Fibroblast of lung (primary cell): ENCODE measurements at regions not wholly inside any gene's neighbourhood (a gene's known extent, or its start where the extent isn't known, plus 50 kb on each side); places are given as distances from the start of the nearest gene placed in this dataset.

Experiments used
- DNase-seq, 2 donors: peaks; one replicate each; pipeline versions ENCODE4 v3.0.0 to v3.0.0-alpha.2; 2010; ENCODE audit warnings: low read depth in 2 of 2
- H2AFZ ChIP-seq: 2 replicates; pipeline ENCODE4 v1.5.1; 2012; ENCODE audit warnings: low read length, control low read depth, inconsistent platforms
- H3K27ac ChIP-seq: 2 replicates; pipeline ENCODE4 v1.5.1; 2011; ENCODE audit warnings: low read length, control low read depth; ENCODE audit not compliant: insufficient read depth
- H3K27me3 ChIP-seq: 2 replicates; pipeline ENCODE4 v1.5.1; 2011; ENCODE audit warnings: mild to moderate bottlenecking, low read length; ENCODE audit not compliant: control insufficient read depth, insufficient read depth
- H3K36me3 ChIP-seq: 2 replicates; pipeline ENCODE4 v1.5.1; 2011; ENCODE audit warnings: low read length; ENCODE audit not compliant: control insufficient read depth, insufficient read depth
- H3K4me1 ChIP-seq: 2 replicates; pipeline ENCODE4 v1.5.1; 2011; ENCODE audit warnings: low read length; ENCODE audit not compliant: control insufficient read depth, insufficient read depth; ENCODE audit errors: extremely low read depth
- H3K4me2 ChIP-seq: 2 replicates; pipeline ENCODE4 v1.5.1; 2011; ENCODE audit warnings: low read length, control low read depth; ENCODE audit not compliant: insufficient read depth; ENCODE audit errors: extremely low read depth
- H3K4me3 ChIP-seq, 4 experiments: fragments of 200-600 bp in 1 of 4; sonication (generic) in 1 of 4; replicated peaks in 1 of 4; 2 replicates each; pipeline ENCODE4 v1.5.1; 2011 to 2016; ENCODE audit warnings: low read length in 4 of 4, low read depth in 3 of 4, mild to moderate bottlenecking in 3 of 4, control low read depth in 2 of 4, inconsistent platforms in 1 of 4, mixed read lengths in 1 of 4; ENCODE audit not compliant: insufficient read depth in 1 of 4; ENCODE audit errors: control extremely low read depth in 1 of 4
- H3K79me2 ChIP-seq: 2 replicates; pipeline ENCODE4 v1.5.1; 2012; ENCODE audit warnings: mild to moderate bottlenecking, low read length, inconsistent platforms; ENCODE audit not compliant: control insufficient read depth, insufficient read depth
- H3K9ac ChIP-seq: 2 replicates; pipeline ENCODE4 v1.5.1; 2011; ENCODE audit warnings: mild to moderate bottlenecking, low read length, control low read depth; ENCODE audit not compliant: insufficient read depth
- H3K9me3 ChIP-seq: 2 replicates; pipeline ENCODE4 v1.5.1; 2012; ENCODE audit warnings: low read depth, low read length; ENCODE audit not compliant: control insufficient read depth, insufficient read depth
- H4K20me1 ChIP-seq: 2 replicates; pipeline ENCODE4 v1.5.1; 2011; ENCODE audit warnings: low read length; ENCODE audit not compliant: control insufficient read depth, insufficient read depth; ENCODE audit errors: extremely low read depth
- EZH2 ChIP-seq: IDR thresholded peaks from 2 replicates; pipeline ENCODE4 v1.5.1; 2012; ENCODE audit warnings: low read length, control low read depth, mild to moderate bottlenecking; ENCODE audit errors: missing control alignments
- TF ChIP-seq, protein P1 (sequence below), 2 donors: IDR thresholded peaks in 1 of 2; conservative IDR thresholded peaks in 1 of 2; 1 replicate in 1 of 2; 2 replicates in 1 of 2; pipeline ENCODE4 v1.5.1; 2011 to 2012; ENCODE audit warnings: low read length in 2 of 2, control low read depth in 1 of 2, inconsistent platforms in 1 of 2, low read depth in 1 of 2, mild to moderate bottlenecking in 1 of 2

- Histone ChIP-seq H4K20me1 (no peaks in the 10 kb centered on the region), H3K9ac (no peak overlapping the region), H3K79me2 (no peaks in the 10 kb centered on the region), H3K4me1 (no peaks in the 10 kb centered on the region), H3K36me3 (no peaks in the 10 kb centered on the region), H2AFZ (no peak overlapping the region), H3K27me3 (peaks cover 5% of the 10 kb centered on the region), H3K4me2 (no peak overlapping the region), H3K4me3 (no peak overlapping the region), H3K9me3 (no peaks in the 10 kb centered on the region), H3K27ac (no peak overlapping the region)
- TF ChIP-seq EZH2, result no peak
- TF ChIP-seq, protein P1, sequence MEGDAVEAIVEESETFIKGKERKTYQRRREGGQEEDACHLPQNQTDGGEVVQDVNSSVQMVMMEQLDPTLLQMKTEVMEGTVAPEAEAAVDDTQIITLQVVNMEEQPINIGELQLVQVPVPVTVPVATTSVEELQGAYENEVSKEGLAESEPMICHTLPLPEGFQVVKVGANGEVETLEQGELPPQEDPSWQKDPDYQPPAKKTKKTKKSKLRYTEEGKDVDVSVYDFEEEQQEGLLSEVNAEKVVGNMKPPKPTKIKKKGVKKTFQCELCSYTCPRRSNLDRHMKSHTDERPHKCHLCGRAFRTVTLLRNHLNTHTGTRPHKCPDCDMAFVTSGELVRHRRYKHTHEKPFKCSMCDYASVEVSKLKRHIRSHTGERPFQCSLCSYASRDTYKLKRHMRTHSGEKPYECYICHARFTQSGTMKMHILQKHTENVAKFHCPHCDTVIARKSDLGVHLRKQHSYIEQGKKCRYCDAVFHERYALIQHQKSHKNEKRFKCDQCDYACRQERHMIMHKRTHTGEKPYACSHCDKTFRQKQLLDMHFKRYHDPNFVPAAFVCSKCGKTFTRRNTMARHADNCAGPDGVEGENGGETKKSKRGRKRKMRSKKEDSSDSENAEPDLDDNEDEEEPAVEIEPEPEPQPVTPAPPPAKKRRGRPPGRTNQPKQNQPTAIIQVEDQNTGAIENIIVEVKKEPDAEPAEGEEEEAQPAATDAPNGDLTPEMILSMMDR (conservative IDR thresholded peaks at IDR 0.05 in 1 of 2, IDR thresholded peaks at IDR 0.05 in 1 of 2; ENCODE audit: low read depth in 1 of 2, low read length in 2 of 2), result no peak
- DNase-seq, result no peak
Observed at GRCh38 chr6:109291902-109292301, 90.4 kb downstream of the CD164 start.

- no peak overlapping the region for H3K4me3 ChIP-seq
- H3K36me3 ChIP-seq, result no peaks in the 10 kb centered on the region
- H3K79me2 ChIP-seq, result no peaks in the 10 kb centered on the region
- H2AFZ ChIP-seq, result no peak overlapping the region
- no peak overlapping the region for H3K4me2 ChIP-seq
- H3K9me3 ChIP-seq, result no peaks in the 10 kb centered on the region
- TF ChIP-seq EZH2, result no peak
- TF ChIP-seq, protein P1 (conservative IDR thresholded peaks at IDR 0.05 in 1 of 2, IDR thresholded peaks at IDR 0.05 in 1 of 2; ENCODE audit: low read depth in 1 of 2, low read length in 2 of 2), result no peak
- peaks cover 3% of the 10 kb centered on the region for H3K27me3 ChIP-seq
- H3K9ac ChIP-seq, result no peak overlapping the region
- no peaks in the 10 kb centered on the region for H3K4me1 ChIP-seq
- no peak for DNase-seq
- H4K20me1 ChIP-seq, result no peaks in the 10 kb centered on the region
- no peak overlapping the region for H3K27ac ChIP-seq
Observed at GRCh38 chr6:109290143-109290931, 91.9 kb downstream of the CD164 start.

- H4K20me1 ChIP-seq, result no peaks in the 10 kb centered on the region
- no peaks in the 10 kb centered on the region for H3K9me3 ChIP-seq
Observed at GRCh38 chr6:109285366-109285765, 96.9 kb downstream of the CD164 start.

More at GRCh38 chr6:109285366-109285765, 96.9 kb downstream of the CD164 start:
- no peak overlapping the region for H3K27ac ChIP-seq
- H3K79me2 ChIP-seq, result no peaks in the 10 kb centered on the region
- H3K4me2 ChIP-seq, result no peak overlapping the region
- no peaks in the 10 kb centered on the region for H3K4me1 ChIP-seq
- H3K9ac ChIP-seq, result no peak overlapping the region
- no peak for TF ChIP-seq EZH2
- TF ChIP-seq, protein P1 (conservative IDR thresholded peaks at IDR 0.05 in 1 of 2, IDR thresholded peaks at IDR 0.05 in 1 of 2; ENCODE audit: low read depth in 1 of 2, low read length in 2 of 2), result no peak
- no peaks in the 10 kb centered on the region for H3K27me3 ChIP-seq
- DNase-seq, result no peak
- no peak overlapping the region for H2AFZ ChIP-seq
- H3K4me3 ChIP-seq, result no peak overlapping the region
- H3K36me3 ChIP-seq, result no peaks in the 10 kb centered on the region
